H9 (cell line): ENCODE measurements at regions not wholly inside any gene's neighbourhood (a gene's known extent, or its start where the extent isn't known, plus 50 kb on each side); places are given as distances from the start of the nearest gene placed in this dataset.

Source experiments
- DNase-seq: peaks from one replicate; pipeline ENCODE4 v3.0.0-alpha.2; 2017
- H2AFZ ChIP-seq: one replicate; pipeline ENCODE4 v1.6.1; 2013; ENCODE audit warnings: mild to moderate bottlenecking, low read length, control low read depth, moderate library complexity
- H2AK5ac ChIP-seq: 2 replicates; pipeline ENCODE4 v1.6.1; 2013; ENCODE audit warnings: low read length, control low read depth, mixed read lengths; ENCODE audit not compliant: insufficient read length
- H2BK120ac ChIP-seq: one replicate; pipeline ENCODE4 v1.6.1; 2013; ENCODE audit warnings: low read depth, mild to moderate bottlenecking, low read length, control low read depth, inconsistent platforms; ENCODE audit not compliant: poor library complexity, severe bottlenecking
- H2BK12ac ChIP-seq: 2 replicates; pipeline ENCODE4 v1.6.1; 2013; ENCODE audit warnings: low read length, control low read depth, mixed read lengths, low read depth; ENCODE audit not compliant: insufficient read length
- H2BK15ac ChIP-seq: 2 replicates; pipeline ENCODE4 v1.6.1; 2013; ENCODE audit warnings: low read depth, low read length, control low read depth
- H2BK20ac ChIP-seq: one replicate; pipeline ENCODE4 v1.6.1; 2013; ENCODE audit warnings: low read depth, mild to moderate bottlenecking, low read length, control low read depth, inconsistent platforms; ENCODE audit not compliant: poor library complexity, severe bottlenecking
- H2BK5ac ChIP-seq: 2 replicates; pipeline ENCODE4 v1.6.1; 2013; ENCODE audit warnings: low read length, control low read depth, mixed read lengths; ENCODE audit not compliant: insufficient read length
- H3K14ac ChIP-seq: 2 replicates; pipeline ENCODE4 v1.6.1; 2013; ENCODE audit warnings: low read length, control low read depth; ENCODE audit not compliant: insufficient read depth
- H3K18ac ChIP-seq: 2 replicates; pipeline ENCODE4 v1.6.1; 2013; ENCODE audit warnings: low read depth, mild to moderate bottlenecking, mixed read lengths, low read length, control low read depth; ENCODE audit not compliant: insufficient read length
- H3K23ac ChIP-seq: 2 replicates; pipeline ENCODE4 v1.6.1; 2013; ENCODE audit warnings: low read length, control low read depth, mixed read lengths, low read depth; ENCODE audit not compliant: insufficient read length
- H3K23me2 ChIP-seq: 2 replicates; pipeline ENCODE4 v1.6.1; 2013; ENCODE audit warnings: low read depth, mild to moderate bottlenecking, mixed read lengths, low read length, control low read depth; ENCODE audit not compliant: insufficient read length, poor library complexity, severe bottlenecking
- H3K27ac ChIP-seq: 2 replicates; pipeline ENCODE4 v1.5.1; 2013; ENCODE audit warnings: low read length, control low read depth, mixed read lengths, low read depth; ENCODE audit not compliant: insufficient read length
- H3K27me3 ChIP-seq: 2 replicates; pipeline ENCODE4 v1.6.1; 2013; ENCODE audit warnings: low read length, control low read depth, inconsistent platforms; ENCODE audit not compliant: insufficient read depth
- H3K4ac ChIP-seq: 2 replicates; pipeline ENCODE4 v1.6.1; 2013; ENCODE audit warnings: low read depth, mild to moderate bottlenecking, control low read depth, inconsistent platforms, low read length, moderate library complexity
- H3K4me1 ChIP-seq: 2 replicates; pipeline ENCODE4 v1.6.1; 2013; ENCODE audit warnings: low read length, control low read depth, inconsistent platforms; ENCODE audit not compliant: insufficient read depth
- H3K4me2 ChIP-seq: 2 replicates; pipeline ENCODE4 v1.6.1; 2013; ENCODE audit warnings: low read length, control low read depth, mixed read lengths; ENCODE audit not compliant: insufficient read length, insufficient read depth
- H3K56ac ChIP-seq: 2 replicates; pipeline ENCODE4 v1.6.1; 2013; ENCODE audit warnings: low read depth, mild to moderate bottlenecking, mixed read lengths, low read length, control low read depth; ENCODE audit not compliant: insufficient read length
- H3K79me1 ChIP-seq: 2 replicates; pipeline ENCODE4 v1.6.1; 2013; ENCODE audit warnings: low read depth, mild to moderate bottlenecking, moderate library complexity, low read length, control low read depth, inconsistent platforms; ENCODE audit not compliant: insufficient read depth, poor library complexity, severe bottlenecking
- H3K79me2 ChIP-seq: 2 replicates; pipeline ENCODE4 v1.6.1; 2013; ENCODE audit warnings: low read length, control low read depth, inconsistent platforms; ENCODE audit not compliant: insufficient read depth
- H3K9ac ChIP-seq: 2 replicates; pipeline ENCODE4 v1.6.1; 2013; ENCODE audit warnings: low read length, control low read depth, mixed read lengths; ENCODE audit not compliant: insufficient read length; ENCODE audit errors: extremely low read depth
- H3K9me3 ChIP-seq: one replicate; pipeline ENCODE4 v1.6.1; 2013; ENCODE audit warnings: low read depth, low read length, inconsistent platforms; ENCODE audit not compliant: control insufficient read depth
- H3T11ph ChIP-seq: one replicate; pipeline ENCODE4 v1.6.1; 2013; ENCODE audit warnings: mild to moderate bottlenecking, low read length, control low read depth, inconsistent platforms
- H4K20me1 ChIP-seq: one replicate; pipeline ENCODE4 v1.6.1; 2013; ENCODE audit not compliant: control insufficient read depth, insufficient read length, insufficient read depth
- H4K5ac ChIP-seq: 2 replicates; pipeline ENCODE4 v1.6.1; 2013; ENCODE audit warnings: low read depth, mild to moderate bottlenecking, mixed read lengths, low read length, control low read depth; ENCODE audit not compliant: insufficient read length
- H4K8ac ChIP-seq: replicated peaks from 2 replicates; pipeline ENCODE4 v1.6.1; 2013; ENCODE audit warnings: low read length, control low read depth, mixed read lengths, low read depth; ENCODE audit not compliant: insufficient read length
- H4K91ac ChIP-seq: 2 replicates; pipeline ENCODE4 v1.6.1; 2013; ENCODE audit warnings: low read depth, mild to moderate bottlenecking, moderate library complexity, mixed read lengths, low read length, control low read depth; ENCODE audit not compliant: insufficient read length
- H3K27ac Mint-ChIP-seq, 3 experiments: 2 replicates in 2 of 3; 3 replicates in 1 of 3; pipeline ENCODE4 v1.8.0; 2020 to 2021; ENCODE audit warnings: mixed read lengths in 3 of 3, mild to moderate bottlenecking in 1 of 3, moderate library complexity in 1 of 3
- H3K27me3 Mint-ChIP-seq: 2 replicates; pipeline ENCODE4 v1.8.0; 2021; ENCODE audit warnings: low read depth, mild to moderate bottlenecking, moderate library complexity, mixed read lengths
- H3K36me3 Mint-ChIP-seq, 3 experiments: 2 replicates in 2 of 3; 3 replicates in 1 of 3; pipeline ENCODE4 v1.8.0; 2020 to 2021; ENCODE audit warnings: low read depth in 3 of 3, mixed read lengths in 3 of 3; ENCODE audit not compliant: insufficient read depth in 1 of 3
- H3K4me1 Mint-ChIP-seq, 2 experiments: 2 replicates each; pipeline ENCODE4 v1.8.0; 2020; ENCODE audit warnings: mixed read lengths in 2 of 2
- H3K4me3 Mint-ChIP-seq, 2 experiments: 2 replicates in 1 of 2; 3 replicates in 1 of 2; pipeline ENCODE4 v1.8.0; 2020 to 2021; ENCODE audit warnings: mild to moderate bottlenecking in 2 of 2, mixed read lengths in 2 of 2, moderate library complexity in 1 of 2
- H3K9me3 Mint-ChIP-seq, 2 experiments: 2 replicates in 1 of 2; 3 replicates in 1 of 2; pipeline ENCODE4 v1.8.0; 2020; ENCODE audit warnings: mild to moderate bottlenecking in 2 of 2, mixed read lengths in 2 of 2, moderate library complexity in 1 of 2
- WGBS: extraction: QIAGEN DNeasy Blood & Tissue Kit; methylation state at CpG from one replicate; pipeline ENCODE4 v1.1.7; 2013; ENCODE audit warnings: missing lambda C conversion rate, low lambda C conversion rate, mixed read lengths; ENCODE audit not compliant: insufficient read length; ENCODE audit errors: extremely low coverage; 5-methylcytosine and 5-hydroxymethylcytosine counted together
- TF ChIP-seq, protein P1 (sequence below): fragments of 200-600 bp; sonication (generic); conservative IDR thresholded peaks from 3 replicates; pipeline ENCODE4 v1.8.0; 2021; ENCODE audit warnings: antibody characterized with exemption, mild to moderate bottlenecking

DNA sequence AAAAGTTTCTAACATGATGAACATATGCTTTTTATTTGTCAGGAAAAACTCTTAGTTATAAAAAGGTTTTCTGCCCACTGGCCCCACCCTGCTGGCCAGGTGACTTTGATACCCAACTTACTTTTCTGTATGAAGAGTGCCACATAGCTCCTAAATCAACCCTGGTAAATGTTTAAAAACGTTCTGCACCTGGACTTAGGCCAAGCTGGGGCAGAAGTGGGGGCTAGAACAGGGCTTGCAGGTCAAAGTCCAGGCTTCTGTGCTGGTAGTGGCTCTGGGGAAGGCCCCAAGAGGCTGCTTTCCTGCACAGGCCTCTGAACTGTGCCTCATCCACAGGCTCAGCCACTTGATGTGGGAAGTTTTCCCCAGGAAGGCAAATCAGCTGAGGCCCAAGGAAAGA is 171.7 kb downstream of the ANKRD30B start:
- Histone ChIP-seq H2BK20ac (no peak overlapping the region), H3K23me2 (no peaks in the 10 kb centered on the region), H4K91ac (no peak overlapping the region), H2AFZ (no peak overlapping the region), H3K27ac (no peak overlapping the region), H3K14ac (no peak overlapping the region), H3T11ph (no peak overlapping the region), H4K5ac (no peak overlapping the region), H3K9ac (no peak overlapping the region), H3K79me2 (no peaks in the 10 kb centered on the region), H3K56ac (no peak overlapping the region), H3K18ac (no peak overlapping the region), H2AK5ac (no peak overlapping the region), H3K23ac (no peak overlapping the region), H2BK120ac (no peak overlapping the region), H3K27me3 (no peaks in the 10 kb centered on the region), H2BK15ac (no peak overlapping the region), H2BK12ac (no peak overlapping the region), H3K9me3 (peaks cover 100% of the 10 kb centered on the region), H4K20me1 (no peaks in the 10 kb centered on the region), H3K4ac (no peak overlapping the region), H3K4me1 (no peaks in the 10 kb centered on the region), H3K4me2 (no peak overlapping the region), H3K79me1 (no peaks in the 10 kb centered on the region), H4K8ac (no peak overlapping the region), H2BK5ac (no peak overlapping the region)
- WGBS, result no CpG with 5 or more reads among the region's 1 CpG
- Mint-ChIP-seq H3K4me1 (no peaks in the 10 kb centered on the region), H3K9me3 (peaks cover 97 to 99% of the 10 kb centered on the region in 2 experiments), H3K4me3 (no peak overlapping the region), H3K27me3 (peaks cover 2% of the 10 kb centered on the region; the same call in 1 of the 2 replicates), H3K36me3 (peaks cover 16 to 29% (median 22%) of the 10 kb centered on the region in 3 experiments; a peak in 6 of 7 replicates), H3K27ac (no peak overlapping the region)
- TF ChIP-seq, protein P1, sequence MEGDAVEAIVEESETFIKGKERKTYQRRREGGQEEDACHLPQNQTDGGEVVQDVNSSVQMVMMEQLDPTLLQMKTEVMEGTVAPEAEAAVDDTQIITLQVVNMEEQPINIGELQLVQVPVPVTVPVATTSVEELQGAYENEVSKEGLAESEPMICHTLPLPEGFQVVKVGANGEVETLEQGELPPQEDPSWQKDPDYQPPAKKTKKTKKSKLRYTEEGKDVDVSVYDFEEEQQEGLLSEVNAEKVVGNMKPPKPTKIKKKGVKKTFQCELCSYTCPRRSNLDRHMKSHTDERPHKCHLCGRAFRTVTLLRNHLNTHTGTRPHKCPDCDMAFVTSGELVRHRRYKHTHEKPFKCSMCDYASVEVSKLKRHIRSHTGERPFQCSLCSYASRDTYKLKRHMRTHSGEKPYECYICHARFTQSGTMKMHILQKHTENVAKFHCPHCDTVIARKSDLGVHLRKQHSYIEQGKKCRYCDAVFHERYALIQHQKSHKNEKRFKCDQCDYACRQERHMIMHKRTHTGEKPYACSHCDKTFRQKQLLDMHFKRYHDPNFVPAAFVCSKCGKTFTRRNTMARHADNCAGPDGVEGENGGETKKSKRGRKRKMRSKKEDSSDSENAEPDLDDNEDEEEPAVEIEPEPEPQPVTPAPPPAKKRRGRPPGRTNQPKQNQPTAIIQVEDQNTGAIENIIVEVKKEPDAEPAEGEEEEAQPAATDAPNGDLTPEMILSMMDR, result no peak
- DNase-seq, result no peak
